ELF-1 (cell line): ENCODE measurements at regions not wholly inside any gene's neighbourhood (a gene's known extent, or its start where the extent isn't known, plus 50 kb on each side); places are given as distances from the start of the nearest gene placed in this dataset.

ENCODE experiments used
- DNase-seq: peaks from one replicate; pipeline ENCODE4 v3.0.0-alpha.2; 2016; ENCODE audit warnings: low read depth, low spot score

DNA sequence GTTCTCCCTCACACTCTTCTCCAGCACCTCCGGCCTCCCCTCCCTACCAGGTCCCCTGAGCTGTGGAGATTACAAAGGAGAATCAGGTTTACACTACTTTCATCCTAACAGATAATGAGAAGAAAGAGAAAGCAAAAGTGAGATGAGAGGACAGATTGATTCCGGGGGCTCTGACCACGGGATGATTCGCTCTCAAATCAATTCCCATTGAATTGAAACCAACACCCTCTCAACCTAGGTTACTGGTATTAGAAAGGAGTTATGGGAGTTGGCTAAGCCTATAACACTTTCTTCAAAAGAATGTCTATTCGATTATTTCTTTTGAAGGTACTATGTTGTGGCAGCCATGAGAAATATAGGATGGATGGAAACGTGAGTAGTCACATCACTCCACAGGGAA is 386.2 kb upstream of the TNP1 start:
- no peak for DNase-seq

DNA sequence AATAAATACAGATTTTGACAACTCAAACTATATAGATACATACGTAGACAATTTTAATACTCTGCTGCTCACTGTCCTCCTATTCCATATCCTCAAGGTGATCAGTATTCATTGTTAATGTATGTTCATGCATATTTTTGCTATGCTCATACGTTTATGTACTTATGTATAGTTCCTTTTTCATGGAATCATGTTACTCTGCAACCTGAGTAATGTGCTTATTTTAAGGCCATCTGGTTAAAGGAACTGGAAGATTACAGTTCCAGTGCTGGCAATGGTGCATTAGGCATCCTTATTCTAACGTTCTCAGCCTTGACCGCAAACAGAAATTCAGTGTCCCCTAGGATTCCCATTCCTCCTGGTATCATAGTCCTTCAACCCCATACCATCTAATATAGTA is 385.0 kb upstream of the TNP1 start:
- DNase-seq = no peak

DNA sequence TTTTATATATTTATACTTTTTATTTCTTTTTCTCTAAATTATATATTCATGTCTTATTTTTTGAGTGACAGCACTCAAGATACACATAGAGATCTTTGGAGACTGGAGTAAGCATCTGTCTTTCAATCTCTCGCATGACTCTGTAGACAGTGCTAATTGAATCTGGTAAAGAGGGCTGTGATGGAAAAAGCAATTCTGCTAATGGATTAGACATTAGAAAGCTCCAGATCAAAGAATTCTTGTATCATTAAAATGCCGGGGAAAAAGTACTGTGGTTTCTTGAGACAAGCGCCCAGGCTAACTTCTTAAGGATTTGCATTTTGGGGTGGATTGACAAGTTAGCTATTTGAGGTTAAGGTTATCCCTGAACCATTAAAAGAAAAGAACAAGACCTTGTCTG is 383.1 kb upstream of the TNP1 start:
- DNase-seq = no peak

DNA sequence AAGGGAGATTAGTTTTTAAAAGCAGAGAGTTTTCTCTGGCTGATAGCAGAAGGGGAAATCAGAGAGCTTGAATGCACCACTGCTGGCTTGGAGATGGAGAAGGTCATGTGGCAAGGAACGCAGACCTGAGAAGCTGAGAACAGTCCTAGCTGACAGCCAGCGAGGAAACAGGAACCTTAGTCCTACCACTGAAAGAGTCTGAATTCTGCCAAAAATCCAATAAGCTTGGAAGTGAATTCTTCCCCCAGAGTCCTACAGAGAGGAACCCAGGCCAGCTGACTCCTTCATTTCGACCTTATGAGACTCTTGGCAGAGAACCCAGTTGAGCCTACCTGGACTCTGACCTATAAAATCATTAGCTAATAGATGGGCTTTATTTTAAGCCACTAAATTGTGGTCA is 371.9 kb upstream of the TNP1 start:
- no peak for DNase-seq

DNA sequence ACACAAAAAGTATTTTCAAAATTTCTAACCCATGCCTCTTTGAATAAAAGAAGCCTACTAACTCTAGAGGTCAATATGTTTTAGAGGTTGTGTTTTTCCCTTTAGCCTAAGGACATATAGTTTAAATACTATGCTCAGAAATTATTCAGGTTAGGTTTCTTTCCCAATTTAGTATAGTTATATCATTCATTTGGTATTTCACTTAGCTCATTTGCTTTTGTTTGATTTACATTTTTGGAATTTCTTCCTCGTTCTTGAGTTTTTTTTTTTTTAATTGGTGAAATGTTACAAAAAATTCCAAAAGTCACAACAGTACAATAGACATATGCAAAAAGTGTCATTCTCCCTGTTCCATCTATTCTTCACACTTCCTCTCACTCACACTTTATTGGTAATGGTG is 371.3 kb upstream of the TNP1 start:
- no peak for DNase-seq

DNA sequence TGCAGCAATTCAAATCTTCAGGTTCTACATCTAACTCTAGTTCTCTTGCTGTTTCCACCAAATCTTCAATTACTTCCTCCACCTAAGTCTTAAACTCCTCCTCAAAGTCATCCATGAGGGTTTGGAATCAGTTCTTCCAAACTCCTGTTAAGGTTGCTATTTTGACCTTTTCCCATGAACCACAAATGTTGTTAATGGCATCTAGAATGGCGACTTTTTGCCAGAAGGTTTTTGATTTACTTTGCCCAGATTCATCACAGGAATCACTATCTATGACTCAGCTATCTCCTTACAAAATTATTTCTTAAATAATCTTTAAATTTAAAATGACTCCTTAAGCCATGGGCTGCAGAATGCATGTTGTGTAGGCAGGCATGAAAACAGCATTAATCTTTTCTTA is 368.9 kb upstream of the TNP1 start:
- no peak for DNase-seq

DNA sequence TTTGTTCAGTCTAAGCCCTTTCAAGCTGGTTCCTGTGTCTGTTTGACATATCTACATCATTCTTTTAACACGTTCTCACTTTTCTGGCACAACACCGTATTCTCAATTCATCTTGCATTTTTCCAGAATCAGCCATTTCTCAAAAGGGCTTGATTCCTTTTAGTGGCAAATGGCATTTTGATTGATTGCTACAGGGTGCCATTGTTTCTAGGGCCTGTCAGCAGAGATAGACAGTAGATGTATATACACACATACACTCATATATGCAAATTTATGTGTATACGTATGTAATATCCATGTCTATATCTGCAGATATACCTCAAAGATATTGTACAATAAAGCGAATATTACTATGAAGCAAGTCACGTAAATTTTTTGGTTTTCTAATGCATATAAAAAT is 367.9 kb upstream of the TNP1 start:
- DNase-seq = no peak

DNA sequence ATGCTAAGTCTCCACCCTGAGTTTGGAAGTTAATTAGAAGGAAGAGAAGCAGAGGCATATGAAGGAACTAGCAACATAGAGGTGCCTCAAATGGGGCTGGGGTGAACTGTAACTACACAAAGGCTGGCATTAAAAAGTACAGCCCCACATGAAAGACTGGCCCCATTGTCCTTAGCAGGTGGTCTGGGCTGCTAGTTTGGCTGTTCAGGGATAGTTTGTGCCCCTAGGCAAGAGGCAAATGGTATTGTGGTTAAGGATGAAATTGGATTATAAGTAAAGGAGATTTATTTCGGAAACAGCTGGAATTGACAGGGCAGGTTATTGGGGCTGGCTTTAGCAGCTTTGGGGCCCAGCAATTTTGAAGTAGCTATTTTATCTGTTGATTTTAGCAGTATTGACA is 365.7 kb upstream of the TNP1 start:
- DNase-seq = peak; percentile 29

DNA sequence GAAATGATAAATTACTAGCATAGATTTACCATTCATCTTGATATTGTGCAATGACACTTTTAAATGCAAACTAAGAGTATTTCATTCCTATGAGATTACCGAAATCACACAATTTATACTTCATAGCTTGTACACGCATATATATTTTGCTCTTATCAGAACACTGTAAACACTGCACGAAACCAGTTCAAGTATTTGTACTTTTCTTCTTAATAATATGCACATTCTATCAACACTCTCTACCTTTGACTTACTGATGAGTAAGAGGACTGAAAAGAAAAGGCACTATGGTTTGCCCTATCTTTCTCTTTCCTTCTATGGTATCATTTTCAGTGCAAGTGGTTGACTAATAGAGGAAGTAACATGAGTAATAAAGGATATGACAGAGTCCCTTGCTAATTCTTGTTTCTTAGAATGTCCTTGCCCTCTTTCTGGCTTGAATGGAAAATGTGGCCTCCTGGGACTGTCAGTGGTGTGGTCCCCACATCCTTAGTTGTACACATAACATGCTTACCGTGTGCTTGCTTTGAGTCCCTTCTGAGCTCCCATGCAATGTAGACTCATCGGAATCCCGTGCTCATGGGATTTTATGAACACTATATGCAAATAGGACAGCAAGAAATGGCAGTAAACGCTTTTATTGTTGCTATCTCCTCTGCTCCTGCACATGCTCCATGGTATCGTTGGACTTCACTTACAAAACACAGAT is 363.5 kb upstream of the TNP1 start:
- DNase-seq = no peak

DNA sequence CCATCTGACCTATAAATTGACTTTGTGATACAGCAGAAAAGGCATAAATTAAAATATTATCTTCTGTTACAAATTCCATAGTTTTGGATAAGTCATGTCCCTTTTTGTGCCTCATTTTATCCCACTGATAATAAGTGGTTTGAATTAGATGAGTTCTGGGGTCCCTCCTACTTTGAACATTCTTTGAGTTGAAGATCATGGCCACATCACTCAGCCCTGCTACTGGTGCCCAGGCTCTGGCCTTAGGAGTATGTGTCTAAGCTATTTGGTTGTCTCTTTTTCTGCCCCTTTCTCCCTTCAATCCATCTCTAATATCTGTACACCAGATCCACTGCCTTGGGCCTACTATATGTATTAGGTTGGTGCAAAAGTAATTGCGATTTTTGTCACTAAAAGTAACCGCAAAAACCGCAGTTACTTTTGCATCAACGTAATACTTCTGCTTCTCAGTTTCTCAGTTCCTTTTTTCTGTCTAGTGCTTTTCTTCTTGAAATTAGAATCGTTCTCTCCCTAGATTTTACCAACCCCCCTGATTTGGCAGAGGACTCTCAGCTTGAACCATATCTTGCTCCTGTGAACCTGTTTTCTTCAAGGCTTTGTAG is 362.5 kb upstream of the TNP1 start:
- no peak for DNase-seq

DNA sequence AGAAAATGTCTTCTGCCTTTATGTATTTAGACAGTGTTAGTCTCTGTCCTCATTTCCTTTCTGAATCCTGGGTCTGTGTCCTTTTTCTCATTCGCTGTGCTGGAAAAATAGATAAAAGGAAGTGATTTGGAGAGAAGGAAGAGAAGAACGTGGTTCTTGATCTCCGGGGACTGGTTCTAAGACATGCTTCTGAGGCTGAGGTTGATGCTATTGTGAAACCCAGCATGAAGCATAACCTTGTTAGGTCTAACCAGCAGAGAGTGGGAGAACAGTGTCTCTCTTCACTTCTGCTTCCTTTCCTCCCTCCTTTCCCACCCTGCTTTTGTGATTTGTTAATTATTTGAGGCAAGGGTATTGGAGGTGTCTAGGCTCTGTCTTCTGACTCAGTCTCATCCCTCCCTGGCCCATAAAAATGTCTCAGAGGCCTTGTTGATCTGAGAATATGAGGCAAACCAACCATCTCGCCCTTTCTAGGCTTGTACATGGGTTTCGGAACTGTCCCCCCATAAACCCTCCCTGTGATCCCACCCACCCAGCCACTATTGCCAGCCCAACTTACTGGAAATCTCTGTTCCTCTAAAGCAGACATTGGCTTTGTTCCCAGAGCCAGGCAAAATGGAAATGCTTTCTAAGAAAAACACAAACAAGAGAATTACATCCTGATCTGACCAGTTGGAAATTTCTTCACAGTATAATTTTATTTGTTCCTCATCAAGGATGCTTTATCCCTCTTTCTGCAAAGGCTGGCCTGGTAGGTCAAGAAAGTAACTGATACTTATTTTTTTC is 360.6 kb upstream of the TNP1 start:
- no peak for DNase-seq

DNA sequence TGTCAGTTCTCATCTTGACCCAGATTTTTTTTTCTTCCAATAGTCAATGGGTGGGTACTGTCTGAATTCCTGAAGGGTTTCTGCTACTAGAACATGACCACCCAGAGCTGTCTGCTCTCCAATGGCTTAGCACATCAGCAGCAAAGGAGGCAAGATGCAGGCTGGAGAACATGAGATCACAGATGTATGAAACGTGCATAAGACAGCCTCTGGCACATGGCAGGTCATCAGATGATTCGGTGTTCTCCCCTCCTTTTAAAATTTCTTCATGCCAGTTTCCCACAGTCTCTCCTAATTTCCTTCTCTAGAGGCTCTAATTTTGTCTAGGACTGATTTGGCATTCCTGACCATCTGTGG is 359.3 kb upstream of the TNP1 start:
- no peak for DNase-seq

DNA sequence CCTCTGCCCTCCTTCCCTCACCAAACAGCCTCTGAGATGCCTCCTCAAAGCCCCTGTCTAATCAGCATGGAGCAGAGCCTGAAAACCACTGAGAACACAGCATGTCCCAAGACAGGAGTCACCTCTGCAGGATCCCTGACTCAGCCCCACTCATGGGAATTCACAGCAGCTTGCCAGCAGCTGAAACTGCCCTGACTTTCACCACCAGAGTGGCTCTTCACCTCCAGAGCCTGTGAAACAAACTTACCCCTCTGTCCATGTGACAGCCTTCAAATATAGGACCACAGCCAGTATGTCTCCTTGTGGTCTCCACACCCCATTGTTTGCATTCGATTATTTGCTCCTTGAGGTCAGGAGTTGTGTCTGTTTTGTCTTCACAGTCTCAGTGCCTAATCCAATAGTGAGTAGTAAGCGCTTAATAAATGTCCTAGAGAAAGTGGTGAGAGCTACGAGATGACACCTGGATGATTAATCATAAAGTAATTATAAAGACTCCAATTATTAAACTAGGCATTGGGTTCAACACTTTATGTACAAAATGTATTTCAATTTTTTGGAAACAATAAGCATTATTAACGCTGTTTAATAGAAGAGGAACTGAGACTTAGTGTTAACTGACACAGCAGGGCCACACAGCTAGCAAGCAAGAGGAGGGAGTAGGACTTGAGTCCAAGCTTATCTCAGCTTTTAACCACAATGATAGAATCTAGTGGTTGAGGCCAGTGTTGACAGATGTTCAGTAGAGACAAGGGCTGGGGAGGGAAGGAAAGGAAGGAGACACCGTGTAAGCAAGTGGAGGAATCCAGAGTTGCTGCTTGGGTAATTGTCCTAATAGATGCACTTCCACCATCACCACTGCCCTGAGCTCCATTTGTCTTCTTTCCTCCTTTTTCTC is 358.7 kb upstream of the TNP1 start:
- no peak for DNase-seq

DNA sequence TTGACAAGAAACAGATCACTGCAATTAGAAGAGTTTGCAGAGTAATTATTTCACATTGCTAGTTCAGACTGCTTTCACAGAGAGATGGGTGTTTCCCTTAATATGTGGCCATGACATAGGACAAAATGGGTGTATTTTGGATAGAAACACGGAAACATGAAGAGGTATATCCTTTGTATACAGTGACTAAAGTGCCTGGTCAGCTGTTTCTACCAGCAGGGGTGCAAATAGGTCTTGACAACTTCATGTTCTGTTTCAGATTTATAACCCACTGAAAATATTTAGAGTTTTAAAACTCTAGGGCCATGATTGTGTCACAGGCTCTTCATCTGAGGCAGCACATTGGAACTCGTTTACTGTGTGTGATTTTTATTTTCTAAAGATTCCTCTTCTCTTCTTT is 357.1 kb upstream of the TNP1 start:
- no peak for DNase-seq

DNA sequence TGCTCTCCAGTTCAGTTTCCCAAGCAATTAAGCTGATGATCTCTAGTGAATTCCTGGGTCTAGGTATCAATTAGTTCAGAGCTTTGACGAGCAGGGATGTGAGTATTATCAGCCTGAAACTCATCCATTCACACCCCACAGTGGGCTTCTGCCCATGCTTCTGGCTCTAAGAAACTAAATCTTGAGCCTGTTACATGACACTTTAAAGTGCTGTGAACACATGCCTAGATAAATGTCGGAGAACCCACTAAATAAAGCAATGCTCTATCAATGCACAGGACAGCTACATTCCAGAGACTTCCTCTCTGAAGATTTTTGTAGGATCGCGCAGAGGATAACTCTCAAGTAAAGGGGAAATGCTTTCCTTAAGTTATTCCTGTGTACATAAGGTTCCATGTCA is 356.5 kb upstream of the TNP1 start:
- DNase-seq = no peak

DNA sequence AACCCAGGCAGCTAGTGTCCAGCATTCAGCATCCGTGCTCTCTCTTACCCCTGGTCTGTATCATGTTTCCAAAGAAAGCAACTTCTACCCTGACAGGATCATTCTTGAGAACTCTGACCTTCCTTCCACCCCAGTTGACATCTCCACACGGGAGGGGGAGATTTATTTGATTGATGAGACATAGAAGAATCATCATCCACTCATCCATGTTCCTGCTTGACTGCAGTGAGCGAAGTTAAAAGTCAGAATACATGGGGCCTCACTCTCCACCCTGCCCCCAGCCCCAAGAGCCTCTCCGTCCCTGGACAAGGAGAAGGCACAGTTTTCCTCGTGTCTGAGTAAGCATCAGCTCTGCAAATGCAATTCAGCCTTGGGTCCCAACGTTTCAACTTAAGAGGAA is 356.0 kb upstream of the TNP1 start:
- DNase-seq = no peak

DNA sequence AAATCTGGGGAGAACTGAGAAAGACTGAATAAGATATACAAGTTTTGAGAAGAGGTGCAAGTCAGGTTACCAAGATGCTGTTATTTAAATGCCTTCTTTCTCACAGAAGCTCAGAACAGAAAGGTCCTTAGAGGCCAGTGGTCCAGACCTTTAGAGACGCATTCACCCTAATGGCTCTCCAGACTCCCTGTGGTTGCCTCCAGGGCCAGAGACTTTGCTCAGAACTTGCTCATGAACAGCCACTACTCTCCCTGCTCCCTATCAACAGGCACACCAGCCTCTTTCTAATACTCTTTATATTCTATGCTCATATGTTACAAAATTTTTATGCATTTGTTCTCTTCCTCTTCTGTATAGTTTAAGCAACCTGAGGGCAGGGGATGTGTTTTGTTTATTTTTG is 349.0 kb upstream of the TNP1 start:
- DNase-seq = peak; percentile 81

DNA sequence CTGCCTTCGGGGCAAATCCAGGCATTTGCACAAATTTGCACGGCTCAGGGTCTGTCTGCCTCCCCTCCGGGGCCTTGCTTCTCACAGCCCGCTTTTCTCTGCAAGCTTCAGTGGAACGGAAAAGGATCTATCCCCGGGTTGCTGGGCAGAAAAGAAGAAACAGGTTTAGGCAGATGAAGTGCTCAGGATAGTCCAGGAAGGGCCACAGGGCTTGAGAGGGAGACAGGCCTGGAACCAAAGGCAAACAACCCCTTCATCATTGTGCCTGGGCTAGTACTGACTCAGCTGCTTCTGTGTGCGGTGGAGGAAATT is 347.8 kb upstream of the TNP1 start:
- peak; percentile 88 for DNase-seq

DNA sequence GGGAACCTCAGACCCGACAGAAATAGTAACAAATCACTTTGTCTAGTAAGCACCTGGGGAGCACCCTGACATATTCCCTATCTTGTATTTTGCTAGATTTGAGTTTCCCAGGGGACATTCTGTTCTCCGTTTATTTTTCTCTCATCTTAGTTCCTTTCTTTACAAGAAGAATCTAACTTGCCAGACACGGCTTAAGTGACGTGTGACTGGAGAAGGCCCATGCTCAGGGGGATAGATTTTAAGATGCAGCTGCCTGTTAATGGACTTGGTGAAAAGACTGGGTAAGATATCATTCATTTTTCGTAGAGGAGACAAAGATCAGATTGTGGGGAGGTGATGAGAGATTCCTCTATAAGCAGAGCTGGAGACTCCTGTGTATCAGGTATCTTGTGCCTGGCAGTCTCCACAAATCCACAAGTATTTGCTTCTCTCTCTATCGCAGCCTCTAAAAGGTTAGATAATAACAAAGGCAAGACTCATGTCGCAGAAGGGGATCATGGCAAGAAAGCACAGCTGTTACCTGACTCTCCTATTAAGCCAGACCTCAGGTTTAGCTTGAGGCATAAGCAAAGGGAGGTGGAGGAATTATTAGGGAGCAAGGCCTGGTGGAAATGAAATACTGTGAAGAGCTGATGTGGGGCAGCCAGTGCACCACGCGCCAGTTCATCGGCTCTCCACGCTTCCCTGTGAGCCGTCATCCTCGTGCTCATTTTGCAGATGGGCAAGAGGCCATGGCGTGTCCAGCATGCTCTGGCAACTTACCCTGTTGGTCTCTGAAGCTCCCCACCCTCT is 347.2 kb upstream of the TNP1 start:
- DNase-seq = no peak

DNA sequence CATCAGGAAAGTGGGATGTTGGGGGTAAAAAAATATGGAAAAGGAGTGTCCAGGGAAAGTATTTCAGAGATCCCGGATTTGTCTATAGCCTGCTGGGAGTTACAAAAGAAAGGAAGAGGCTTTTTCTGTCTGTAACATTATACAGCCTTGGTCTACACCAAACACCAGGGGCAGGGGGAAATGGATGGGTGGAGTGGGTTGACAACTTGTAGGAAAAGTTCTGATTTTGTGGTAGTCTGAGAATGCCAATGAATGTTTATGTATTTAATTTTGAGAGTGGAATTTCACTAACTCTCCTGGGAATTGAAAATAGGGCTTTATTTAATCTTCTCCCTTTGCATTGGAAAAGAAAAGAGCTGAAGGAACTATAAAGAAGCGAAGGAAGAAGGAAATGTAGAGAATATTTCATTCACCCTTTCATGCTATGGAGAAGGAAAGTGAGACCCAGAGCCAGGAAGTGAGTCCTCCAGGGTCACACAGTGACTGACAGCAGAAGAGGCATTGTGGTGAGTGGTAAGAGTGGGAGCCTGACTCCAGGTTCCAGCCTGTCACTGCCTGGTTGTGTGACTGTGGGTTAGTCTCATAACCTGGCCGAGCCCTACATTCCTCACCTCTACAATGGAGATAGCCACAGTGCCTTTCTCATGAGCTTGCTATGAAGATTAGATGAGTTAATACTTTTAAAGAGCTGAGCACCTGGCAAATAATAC is 346.3 kb upstream of the TNP1 start:
- DNase-seq = no peak

DNA sequence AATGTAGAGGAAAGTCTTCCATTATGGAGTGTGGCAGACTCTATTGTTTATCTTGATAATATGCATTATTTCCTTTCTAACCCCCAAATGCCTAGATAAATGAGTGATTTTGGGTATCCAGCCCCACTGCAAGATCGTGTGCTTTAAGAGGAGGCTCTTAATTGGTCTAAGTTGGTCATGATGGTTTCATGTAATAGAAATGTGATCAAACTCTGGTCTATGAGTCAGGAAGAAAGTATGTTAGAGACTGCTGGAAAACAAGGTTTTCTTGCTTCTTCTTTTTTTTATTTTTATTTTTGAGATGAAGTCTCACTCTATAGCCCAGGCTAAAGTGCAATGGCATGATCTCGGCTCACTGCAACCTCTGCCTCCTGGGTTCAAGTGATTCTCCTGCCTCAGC is 344.5 kb upstream of the TNP1 start:
- DNase-seq = no peak
